Peyer's patch (tissue), 4 donors: ENCODE measurements at regions not wholly inside any gene's neighbourhood (a gene's known extent, or its start where the extent isn't known, plus 50 kb on each side); places are given as distances from the start of the nearest gene placed in this dataset.

Experiments used
- POLR2A ChIP-seq, 2 donors: fragments of 450-650 bp; IDR thresholded peaks; one replicate each; pipeline ENCODE4 v1.5.1; 2017; ENCODE audit warnings: antibody characterized with exemption in 2 of 2, mild to moderate bottlenecking in 2 of 2, moderate library complexity in 2 of 2
- TF ChIP-seq, protein P1 (sequence below), 6 experiments: fragments of 450-650 bp in 4 of 6; fragments of 200-600 bp in 2 of 6; sonication (generic) in 1 of 6; IDR thresholded peaks; one replicate each; pipeline ENCODE4 v1.5.1; 2017 to 2019; ENCODE audit warnings: antibody characterized with exemption in 6 of 6, mild to moderate bottlenecking in 3 of 6, moderate library complexity in 1 of 6

DNA sequence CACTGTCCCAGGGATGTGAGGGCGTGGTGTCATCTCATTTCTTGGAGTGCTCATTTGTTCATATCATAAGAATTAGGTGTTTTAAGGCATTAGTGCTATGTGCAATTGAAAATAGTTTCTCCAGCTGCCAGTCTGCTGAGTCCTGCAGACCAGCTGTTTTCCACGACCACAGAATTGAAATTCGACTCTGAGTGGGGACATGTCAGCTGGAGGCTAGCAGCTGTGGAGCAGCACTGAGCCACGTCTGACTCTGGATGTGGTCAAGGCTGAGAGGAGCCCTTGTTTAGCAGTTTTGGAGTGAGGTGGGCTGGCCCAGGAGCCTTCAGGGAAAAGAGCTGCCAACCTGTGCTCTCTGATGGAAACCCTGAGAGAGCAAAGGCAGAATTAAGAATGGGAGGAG, 156.3 kb upstream of the GRB10 start:
- TF ChIP-seq, protein P1, sequence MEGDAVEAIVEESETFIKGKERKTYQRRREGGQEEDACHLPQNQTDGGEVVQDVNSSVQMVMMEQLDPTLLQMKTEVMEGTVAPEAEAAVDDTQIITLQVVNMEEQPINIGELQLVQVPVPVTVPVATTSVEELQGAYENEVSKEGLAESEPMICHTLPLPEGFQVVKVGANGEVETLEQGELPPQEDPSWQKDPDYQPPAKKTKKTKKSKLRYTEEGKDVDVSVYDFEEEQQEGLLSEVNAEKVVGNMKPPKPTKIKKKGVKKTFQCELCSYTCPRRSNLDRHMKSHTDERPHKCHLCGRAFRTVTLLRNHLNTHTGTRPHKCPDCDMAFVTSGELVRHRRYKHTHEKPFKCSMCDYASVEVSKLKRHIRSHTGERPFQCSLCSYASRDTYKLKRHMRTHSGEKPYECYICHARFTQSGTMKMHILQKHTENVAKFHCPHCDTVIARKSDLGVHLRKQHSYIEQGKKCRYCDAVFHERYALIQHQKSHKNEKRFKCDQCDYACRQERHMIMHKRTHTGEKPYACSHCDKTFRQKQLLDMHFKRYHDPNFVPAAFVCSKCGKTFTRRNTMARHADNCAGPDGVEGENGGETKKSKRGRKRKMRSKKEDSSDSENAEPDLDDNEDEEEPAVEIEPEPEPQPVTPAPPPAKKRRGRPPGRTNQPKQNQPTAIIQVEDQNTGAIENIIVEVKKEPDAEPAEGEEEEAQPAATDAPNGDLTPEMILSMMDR (IDR thresholded peaks at IDR 0.05), result no peak
- TF ChIP-seq POLR2A (IDR thresholded peaks at IDR 0.05), result no peak
